ENCODE measurements at regions not wholly inside any gene's neighbourhood (a gene's known extent, or its start where the extent isn't known, plus 50 kb on each side); places are given as distances from the start of the nearest gene placed in this dataset.

DNA sequence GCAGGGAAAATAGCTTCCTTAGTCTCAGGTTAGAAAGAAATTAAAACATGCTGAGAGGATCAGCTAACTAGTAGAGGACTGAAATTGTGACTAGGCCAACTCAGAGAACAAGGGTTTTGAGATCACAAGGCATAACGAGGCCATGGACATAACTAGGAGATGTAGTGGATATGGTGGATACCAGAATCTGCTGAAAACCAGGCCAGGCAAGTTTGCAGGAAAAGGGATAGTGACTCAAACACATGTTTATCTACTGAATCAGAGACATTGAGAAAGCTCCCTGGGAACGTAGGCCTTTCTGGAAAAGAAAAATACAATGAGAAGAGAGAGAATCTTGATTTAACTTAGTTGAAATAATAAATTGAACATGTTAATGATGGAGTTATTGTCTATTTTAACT is 326.5 kb upstream of the GBE1 start:
- Histone ChIP-seq H3K4me1 (ENCODE audit: control insufficient read depth, insufficient read depth, low read length) (no peaks in the 10 kb centered on the region), H3K36me3 (ENCODE audit: control insufficient read depth, insufficient read depth, low read length) (no peaks in the 10 kb centered on the region), H3K4me3 (ENCODE audit: low read length) (no peak overlapping the region), H3K27ac (ENCODE audit: low read depth, low read length) (no peak overlapping the region), H3K27me3 (ENCODE audit: control insufficient read depth, insufficient read depth, low read length) (no peaks in the 10 kb centered on the region), H3K9ac (ENCODE audit: low read length) (no peak overlapping the region)

- H3K27me3 ChIP-seq (ENCODE audit: control insufficient read depth, insufficient read depth, low read length) = no peaks in the 10 kb centered on the region
- H3K9ac ChIP-seq (ENCODE audit: low read length) = no peak overlapping the region
- H3K4me1 ChIP-seq (ENCODE audit: control insufficient read depth, insufficient read depth, low read length) = no peaks in the 10 kb centered on the region
- no peak overlapping the region for H3K27ac ChIP-seq (ENCODE audit: low read depth, low read length)
- no peak overlapping the region for H3K4me3 ChIP-seq (ENCODE audit: low read length)
- no peaks in the 10 kb centered on the region for H3K36me3 ChIP-seq (ENCODE audit: control insufficient read depth, insufficient read depth, low read length)
These were observed 324.5 kb upstream of the GBE1 start for GRCh38 chr3:82085851-82086475.

DNA sequence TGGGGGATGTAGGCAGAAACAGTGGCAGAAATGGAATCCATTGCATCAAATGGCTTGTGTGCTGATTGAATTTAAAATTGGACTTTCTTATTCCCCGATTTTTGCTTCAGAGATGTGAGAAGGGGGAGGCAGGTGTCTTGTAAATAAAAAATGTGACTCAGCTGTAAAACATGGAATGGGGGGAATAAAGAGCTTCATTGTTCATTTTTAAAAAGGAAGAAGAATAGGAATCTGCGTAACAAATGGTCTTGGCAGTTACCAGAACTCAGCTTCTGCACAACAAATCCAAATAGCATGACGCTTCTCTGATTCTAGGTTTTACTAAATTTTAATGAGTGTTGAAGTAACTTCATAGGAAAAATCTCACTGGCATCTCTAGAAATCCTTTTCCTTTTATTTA is 323.9 kb upstream of the GBE1 start:
- Histone ChIP-seq H3K4me3 (ENCODE audit: low read length) (no peak overlapping the region), H3K27ac (ENCODE audit: low read depth, low read length) (no peak overlapping the region), H3K36me3 (ENCODE audit: control insufficient read depth, insufficient read depth, low read length) (no peaks in the 10 kb centered on the region), H3K27me3 (ENCODE audit: control insufficient read depth, insufficient read depth, low read length) (no peaks in the 10 kb centered on the region), H3K4me1 (ENCODE audit: control insufficient read depth, insufficient read depth, low read length) (no peaks in the 10 kb centered on the region), H3K9ac (ENCODE audit: low read length) (no peak overlapping the region)

- Histone ChIP-seq H3K36me3 (ENCODE audit: control insufficient read depth, insufficient read depth, low read length) (no peaks in the 10 kb centered on the region), H3K4me3 (ENCODE audit: low read length) (no peak overlapping the region), H3K9ac (ENCODE audit: low read length) (no peak overlapping the region), H3K27ac (ENCODE audit: low read depth, low read length) (no peak overlapping the region), H3K4me1 (ENCODE audit: control insufficient read depth, insufficient read depth, low read length) (no peaks in the 10 kb centered on the region), H3K27me3 (ENCODE audit: control insufficient read depth, insufficient read depth, low read length) (no peaks in the 10 kb centered on the region)
These were observed 323.4 kb upstream of the GBE1 start for GRCh38 chr3:82084824-82085223.

- Histone ChIP-seq H3K4me3 (ENCODE audit: low read length) (no peak overlapping the region), H3K9ac (ENCODE audit: low read length) (no peak overlapping the region), H3K27me3 (ENCODE audit: control insufficient read depth, insufficient read depth, low read length) (no peaks in the 10 kb centered on the region), H3K27ac (ENCODE audit: low read depth, low read length) (no peak overlapping the region), H3K36me3 (ENCODE audit: control insufficient read depth, insufficient read depth, low read length) (no peaks in the 10 kb centered on the region), H3K4me1 (ENCODE audit: control insufficient read depth, insufficient read depth, low read length) (no peaks in the 10 kb centered on the region)
These were observed 321.4 kb upstream of the GBE1 start for GRCh38 chr3:82082796-82083195.

- Histone ChIP-seq H3K27ac (ENCODE audit: low read depth, low read length) (no peak overlapping the region), H3K4me3 (ENCODE audit: low read length) (no peak overlapping the region), H3K9ac (ENCODE audit: low read length) (no peak overlapping the region)
These were observed 319.9 kb upstream of the GBE1 start for GRCh38 chr3:82081351-82081750.

DNA sequence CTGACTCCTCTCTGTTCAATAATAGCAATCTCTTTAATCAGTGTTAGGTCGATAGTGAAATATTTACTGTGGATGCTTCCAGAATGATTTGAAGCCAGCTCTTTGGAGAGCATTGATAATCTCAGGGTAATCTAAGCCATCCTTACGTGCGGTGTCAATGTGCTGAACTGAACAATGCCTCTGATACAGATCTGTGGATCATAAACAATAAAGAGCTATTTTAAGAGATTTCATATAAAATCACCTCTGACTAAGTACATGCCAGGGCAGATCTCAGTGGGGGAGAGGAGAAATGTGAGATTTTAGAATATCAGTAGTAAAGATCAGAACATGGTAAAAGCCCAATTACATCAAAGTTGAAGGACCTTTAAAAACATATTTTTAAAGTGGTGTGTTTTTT is 319.3 kb upstream of the GBE1 start:
- Histone ChIP-seq H3K4me1 (ENCODE audit: control insufficient read depth, insufficient read depth, low read length) (no peaks in the 10 kb centered on the region), H3K4me3 (ENCODE audit: low read length) (no peak overlapping the region), H3K36me3 (ENCODE audit: control insufficient read depth, insufficient read depth, low read length) (no peaks in the 10 kb centered on the region), H3K27me3 (ENCODE audit: control insufficient read depth, insufficient read depth, low read length) (no peaks in the 10 kb centered on the region), H3K27ac (ENCODE audit: low read depth, low read length) (no peak overlapping the region), H3K9ac (ENCODE audit: low read length) (no peak overlapping the region)

More at GRCh38 chr3:82081351-82081750, 319.9 kb upstream of the GBE1 start:
- Histone ChIP-seq H3K36me3 (ENCODE audit: control insufficient read depth, insufficient read depth, low read length) (no peaks in the 10 kb centered on the region), H3K27me3 (ENCODE audit: control insufficient read depth, insufficient read depth, low read length) (no peaks in the 10 kb centered on the region), H3K4me1 (ENCODE audit: control insufficient read depth, insufficient read depth, low read length) (no peaks in the 10 kb centered on the region)

- Histone ChIP-seq H3K27me3 (ENCODE audit: control insufficient read depth, insufficient read depth, low read length) (no peaks in the 10 kb centered on the region), H3K36me3 (ENCODE audit: control insufficient read depth, insufficient read depth, low read length) (no peaks in the 10 kb centered on the region), H3K4me1 (ENCODE audit: control insufficient read depth, insufficient read depth, low read length) (no peaks in the 10 kb centered on the region), H3K27ac (ENCODE audit: low read depth, low read length) (no peak overlapping the region), H3K9ac (ENCODE audit: low read length) (no peak overlapping the region), H3K4me3 (ENCODE audit: low read length) (no peak overlapping the region)
These were observed 318.8 kb upstream of the GBE1 start for GRCh38 chr3:82080261-82080660.

GRCh38 chr3:82079335-82079890 is 318.0 kb upstream of the GBE1 start:
- no peaks in the 10 kb centered on the region for H3K4me1 ChIP-seq (ENCODE audit: control insufficient read depth, insufficient read depth, low read length)
- no peak overlapping the region for H3K9ac ChIP-seq (ENCODE audit: low read length)
- H3K4me3 ChIP-seq (ENCODE audit: low read length) = no peak overlapping the region
- no peaks in the 10 kb centered on the region for H3K27me3 ChIP-seq (ENCODE audit: control insufficient read depth, insufficient read depth, low read length)
- H3K36me3 ChIP-seq (ENCODE audit: control insufficient read depth, insufficient read depth, low read length) = no peaks in the 10 kb centered on the region
- H3K27ac ChIP-seq (ENCODE audit: low read depth, low read length) = no peak overlapping the region

GRCh38 chr3:82078246-82078645 is 316.8 kb upstream of the GBE1 start:
- H3K4me3 ChIP-seq (ENCODE audit: low read length) = no peak overlapping the region

GRCh38 chr3:82067420-82067819 is 306.0 kb upstream of the GBE1 start:
- H3K4me3 ChIP-seq (ENCODE audit: low read length) = no peak overlapping the region
- H3K27ac ChIP-seq (ENCODE audit: low read depth, low read length) = no peak overlapping the region
- no peaks in the 10 kb centered on the region for H3K27me3 ChIP-seq (ENCODE audit: control insufficient read depth, insufficient read depth, low read length)
- no peak overlapping the region for H3K9ac ChIP-seq (ENCODE audit: low read length)
- H3K36me3 ChIP-seq (ENCODE audit: control insufficient read depth, insufficient read depth, low read length) = no peaks in the 10 kb centered on the region
- H3K4me1 ChIP-seq (ENCODE audit: control insufficient read depth, insufficient read depth, low read length) = no peaks in the 10 kb centered on the region

More at GRCh38 chr3:82078246-82078645, 316.8 kb upstream of the GBE1 start:
- Histone ChIP-seq H3K9ac (ENCODE audit: low read length) (no peak overlapping the region), H3K4me1 (ENCODE audit: control insufficient read depth, insufficient read depth, low read length) (no peaks in the 10 kb centered on the region), H3K27ac (ENCODE audit: low read depth, low read length) (no peak overlapping the region), H3K27me3 (ENCODE audit: control insufficient read depth, insufficient read depth, low read length) (no peaks in the 10 kb centered on the region), H3K36me3 (ENCODE audit: control insufficient read depth, insufficient read depth, low read length) (no peaks in the 10 kb centered on the region)

DNA sequence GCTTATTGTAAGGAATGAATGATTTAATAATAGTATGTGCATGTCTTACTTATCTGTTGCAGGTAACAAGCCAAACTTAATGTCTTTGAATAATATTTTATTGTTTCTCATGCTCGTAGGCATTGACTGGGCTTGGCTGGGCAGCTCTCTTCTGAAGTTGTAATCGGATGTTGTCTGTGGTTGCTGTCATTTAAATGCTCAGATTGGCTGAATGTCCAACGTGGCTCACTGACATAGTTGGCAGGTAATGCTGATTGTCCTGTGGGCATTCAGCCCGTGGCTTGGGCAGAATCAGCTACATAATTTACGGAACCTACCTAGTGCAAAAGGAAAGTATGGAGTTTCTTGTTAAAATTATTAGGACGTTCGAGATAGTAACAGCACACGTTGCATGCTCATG is 297.4 kb upstream of the GBE1 start:
- H3K27me3 ChIP-seq (ENCODE audit: control insufficient read depth, insufficient read depth, low read length) = no peaks in the 10 kb centered on the region
- H3K4me3 ChIP-seq (ENCODE audit: low read length) = no peak overlapping the region
- no peak overlapping the region for H3K27ac ChIP-seq (ENCODE audit: low read depth, low read length)
- H3K36me3 ChIP-seq (ENCODE audit: control insufficient read depth, insufficient read depth, low read length) = no peaks in the 10 kb centered on the region
- no peak overlapping the region for H3K9ac ChIP-seq (ENCODE audit: low read length)
- H3K4me1 ChIP-seq (ENCODE audit: control insufficient read depth, insufficient read depth, low read length) = no peaks in the 10 kb centered on the region

GRCh38 chr3:82055792-82056191 is 294.3 kb upstream of the GBE1 start:
- H3K36me3 ChIP-seq (ENCODE audit: control insufficient read depth, insufficient read depth, low read length) = no peaks in the 10 kb centered on the region
- H3K27me3 ChIP-seq (ENCODE audit: control insufficient read depth, insufficient read depth, low read length) = no peaks in the 10 kb centered on the region
- no peak overlapping the region for H3K9ac ChIP-seq (ENCODE audit: low read length)
- H3K4me3 ChIP-seq (ENCODE audit: low read length) = no peak overlapping the region
- H3K4me1 ChIP-seq (ENCODE audit: control insufficient read depth, insufficient read depth, low read length) = no peaks in the 10 kb centered on the region
- no peak overlapping the region for H3K27ac ChIP-seq (ENCODE audit: low read depth, low read length)
